ENCODE measurements at regions not wholly inside any gene's neighbourhood (a gene's known extent, or its start where the extent isn't known, plus 50 kb on each side); places are given as distances from the start of the nearest gene placed in this dataset.

- TF ChIP-seq, protein P1, sequence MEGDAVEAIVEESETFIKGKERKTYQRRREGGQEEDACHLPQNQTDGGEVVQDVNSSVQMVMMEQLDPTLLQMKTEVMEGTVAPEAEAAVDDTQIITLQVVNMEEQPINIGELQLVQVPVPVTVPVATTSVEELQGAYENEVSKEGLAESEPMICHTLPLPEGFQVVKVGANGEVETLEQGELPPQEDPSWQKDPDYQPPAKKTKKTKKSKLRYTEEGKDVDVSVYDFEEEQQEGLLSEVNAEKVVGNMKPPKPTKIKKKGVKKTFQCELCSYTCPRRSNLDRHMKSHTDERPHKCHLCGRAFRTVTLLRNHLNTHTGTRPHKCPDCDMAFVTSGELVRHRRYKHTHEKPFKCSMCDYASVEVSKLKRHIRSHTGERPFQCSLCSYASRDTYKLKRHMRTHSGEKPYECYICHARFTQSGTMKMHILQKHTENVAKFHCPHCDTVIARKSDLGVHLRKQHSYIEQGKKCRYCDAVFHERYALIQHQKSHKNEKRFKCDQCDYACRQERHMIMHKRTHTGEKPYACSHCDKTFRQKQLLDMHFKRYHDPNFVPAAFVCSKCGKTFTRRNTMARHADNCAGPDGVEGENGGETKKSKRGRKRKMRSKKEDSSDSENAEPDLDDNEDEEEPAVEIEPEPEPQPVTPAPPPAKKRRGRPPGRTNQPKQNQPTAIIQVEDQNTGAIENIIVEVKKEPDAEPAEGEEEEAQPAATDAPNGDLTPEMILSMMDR (IDR thresholded peaks at IDR 0.05; ENCODE audit: poor library complexity, severe bottlenecking): no peak
- TF ChIP-seq TAF1 (IDR thresholded peaks at IDR 0.05; ENCODE audit: low read depth) (no peak), RAD21 (conservative IDR thresholded peaks at IDR 0.05) (no peak), EP300 (conservative IDR thresholded peaks at IDR 0.05; ENCODE audit: poor library complexity, severe bottlenecking) (no peak), POLR2AphosphoS5 (IDR thresholded peaks at IDR 0.05) (no peak), REST (IDR thresholded peaks at IDR 0.05; ENCODE audit: borderline replicate concordance) (no peak), SMC3 (conservative IDR thresholded peaks at IDR 0.05; ENCODE audit: poor library complexity) (no peak)
Measured at GRCh38 chr2:71903841-71904240, 243.8 kb downstream of the CYP26B1 start.

Data from neural cell (in vitro differentiated cells).